SK-N-MC (cell line): ENCODE measurements at regions not wholly inside any gene's neighbourhood (a gene's known extent, or its start where the extent isn't known, plus 50 kb on each side); places are given as distances from the start of the nearest gene placed in this dataset.

ENCODE experiments used
- EZH2 ChIP-seq: fragments of 200-600 bp; sonication (generic); IDR thresholded peaks from one replicate; pipeline ENCODE4 v1.6.1; 2017; ENCODE audit warnings: antibody characterized with exemption
- FOXP2 ChIP-seq: optimal IDR thresholded peaks from 2 replicates; pipeline ENCODE3; 2011; ENCODE audit warnings: mild to moderate bottlenecking, moderate library complexity; ENCODE audit not compliant: insufficient read depth; ENCODE audit errors: extremely low read length, control extremely low read depth
- POLR2AphosphoS5 ChIP-seq: IDR thresholded peaks from 2 replicates; pipeline ENCODE4 v1.6.1; 2012; ENCODE audit warnings: mild to moderate bottlenecking, low read depth, low read length, borderline replicate concordance

- TF ChIP-seq POLR2AphosphoS5 (no peak), EZH2 (no peak), FOXP2 (no peak)
These were observed 367.2 kb downstream of the ZFHX3 start for GRCh38 chr16:72680732-72681131.
